ENCODE measurements at regions not wholly inside any gene's neighbourhood (a gene's known extent, or its start where the extent isn't known, plus 50 kb on each side); places are given as distances from the start of the nearest gene placed in this dataset.

DNA sequence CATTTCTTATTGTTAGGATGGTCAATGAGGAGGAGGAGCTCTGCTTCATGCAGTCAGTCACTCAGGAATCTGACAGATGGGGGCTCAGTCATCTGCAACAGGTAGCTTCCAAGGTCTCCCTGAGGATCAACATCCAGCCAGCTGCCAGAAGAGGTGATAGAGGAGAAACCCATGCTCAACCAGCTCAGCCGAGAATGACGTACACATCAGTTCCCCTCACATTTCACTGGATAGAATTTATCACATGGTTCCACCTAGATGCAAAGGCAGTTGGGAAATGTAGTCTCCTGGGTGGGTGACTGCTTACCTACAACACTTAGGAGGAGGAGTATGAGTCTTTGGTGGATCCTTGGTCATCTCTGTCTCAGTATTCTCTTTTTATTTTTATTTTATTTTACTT, 144.5 kb downstream of the CEBPB start:
- H3K9me3 ChIP-seq (ENCODE audit: low read length) = no peaks in the 10 kb centered on the region
- H3K4me1 ChIP-seq (ENCODE audit: insufficient read depth, low read length) = peaks cover 32% of the 10 kb centered on the region
- H3K4me3 ChIP-seq (ENCODE audit: low read length) = no peak overlapping the region
- ATAC-seq = peak; percentile 20; the same call in 1 of the 2 replicates
- CTCF ChIA-PET = no interaction called here
- intact Hi-C loops (cut with micrococcal nuclease) = no loop called here
- H3F3A ChIP-seq (ENCODE audit: low read length, unreplicated experiment) = no peaks in the 10 kb centered on the region
- H3K79me2 ChIP-seq (ENCODE audit: low read length) = no peaks in the 10 kb centered on the region
- no TSS peak for BruUV-seq (replicated peaks)
- POLR2A ChIA-PET (ENCODE audit: unreplicated experiment) = no interaction called here
- no peak overlapping the region for H2AFZ ChIP-seq (ENCODE audit: low read length)
- H3K4me2 ChIP-seq (ENCODE audit: low read length) = no peak overlapping the region
- no peaks in the 10 kb centered on the region for H3K27me3 ChIP-seq (ENCODE audit: low read length)
- peak; percentile 57 for DNase-seq
- H3K36me3 ChIP-seq (ENCODE audit: low read depth, low read length) = no peaks in the 10 kb centered on the region
- TF ChIP-seq, protein P1, sequence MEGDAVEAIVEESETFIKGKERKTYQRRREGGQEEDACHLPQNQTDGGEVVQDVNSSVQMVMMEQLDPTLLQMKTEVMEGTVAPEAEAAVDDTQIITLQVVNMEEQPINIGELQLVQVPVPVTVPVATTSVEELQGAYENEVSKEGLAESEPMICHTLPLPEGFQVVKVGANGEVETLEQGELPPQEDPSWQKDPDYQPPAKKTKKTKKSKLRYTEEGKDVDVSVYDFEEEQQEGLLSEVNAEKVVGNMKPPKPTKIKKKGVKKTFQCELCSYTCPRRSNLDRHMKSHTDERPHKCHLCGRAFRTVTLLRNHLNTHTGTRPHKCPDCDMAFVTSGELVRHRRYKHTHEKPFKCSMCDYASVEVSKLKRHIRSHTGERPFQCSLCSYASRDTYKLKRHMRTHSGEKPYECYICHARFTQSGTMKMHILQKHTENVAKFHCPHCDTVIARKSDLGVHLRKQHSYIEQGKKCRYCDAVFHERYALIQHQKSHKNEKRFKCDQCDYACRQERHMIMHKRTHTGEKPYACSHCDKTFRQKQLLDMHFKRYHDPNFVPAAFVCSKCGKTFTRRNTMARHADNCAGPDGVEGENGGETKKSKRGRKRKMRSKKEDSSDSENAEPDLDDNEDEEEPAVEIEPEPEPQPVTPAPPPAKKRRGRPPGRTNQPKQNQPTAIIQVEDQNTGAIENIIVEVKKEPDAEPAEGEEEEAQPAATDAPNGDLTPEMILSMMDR (conservative IDR thresholded peaks at IDR 0.05; ENCODE audit: low read depth, low read length) = no peak
- TF ChIP-seq EZH2phosphoT487 (IDR thresholded peaks at IDR 0.05; ENCODE audit: borderline replicate concordance, low read length) = no peak
- H3K27ac ChIP-seq (ENCODE audit: low read length) = no peak overlapping the region
- no peak overlapping the region for H3K9ac ChIP-seq (ENCODE audit: low read length)
- no peaks in the 10 kb centered on the region for H4K20me1 ChIP-seq (ENCODE audit: low read length)
- no peaks in the 10 kb centered on the region for H3K9me2 ChIP-seq (replicated peaks; ENCODE audit: low read length)

- Histone ChIP-seq H3K9ac (ENCODE audit: low read length) (no peak overlapping the region), H4K20me1 (ENCODE audit: low read length) (no peaks in the 10 kb centered on the region), H3K4me3 (ENCODE audit: low read length) (no peak overlapping the region), H3K9me2 (replicated peaks; ENCODE audit: low read length) (no peaks in the 10 kb centered on the region), H3K79me2 (ENCODE audit: low read length) (no peaks in the 10 kb centered on the region), H3K36me3 (ENCODE audit: low read depth, low read length) (no peaks in the 10 kb centered on the region), H3K4me1 (ENCODE audit: insufficient read depth, low read length) (peaks cover 32% of the 10 kb centered on the region), H3K27ac (ENCODE audit: low read length) (no peak overlapping the region), H3F3A (ENCODE audit: low read length, unreplicated experiment) (no peaks in the 10 kb centered on the region), H3K9me3 (ENCODE audit: low read length) (no peaks in the 10 kb centered on the region), H2AFZ (ENCODE audit: low read length) (no peak overlapping the region), H3K4me2 (ENCODE audit: low read length) (no peak overlapping the region), H3K27me3 (ENCODE audit: low read length) (no peaks in the 10 kb centered on the region)
- TF ChIP-seq, protein P1 (conservative IDR thresholded peaks at IDR 0.05; ENCODE audit: low read depth, low read length) = no peak
- TF ChIP-seq EZH2phosphoT487 (IDR thresholded peaks at IDR 0.05; ENCODE audit: borderline replicate concordance, low read length) = no peak
- TF ChIP-seq EZH2 (IDR thresholded peaks at IDR 0.05; ENCODE audit: low read length, unreplicated experiment) = no peak
- DNase-seq = no peak
- intact Hi-C loops (cut with micrococcal nuclease) = no loop called here
- BruUV-seq (replicated peaks) = no TSS peak
- no peak for ATAC-seq
- CTCF ChIA-PET = no interaction called here
- POLR2A ChIA-PET (ENCODE audit: unreplicated experiment) = no interaction called here
These were observed 145.2 kb downstream of the CEBPB start for GRCh38 chr20:50335866-50336265.

- CTCF ChIA-PET = no interaction called here
- DNase-seq (no peak), ATAC-seq (no peak)
- POLR2A ChIA-PET (ENCODE audit: unreplicated experiment) = no interaction called here
- no peak overlapping the region for H3K4me3 ChIP-seq (ENCODE audit: low read length)
- H3K27ac ChIP-seq (ENCODE audit: low read length) = no peak overlapping the region
- no peaks in the 10 kb centered on the region for H3K9me3 ChIP-seq (ENCODE audit: low read length)
- H3K4me2 ChIP-seq (ENCODE audit: low read length) = no peak overlapping the region
- intact Hi-C loops (cut with micrococcal nuclease) = no loop called here
- TF ChIP-seq, protein P1 (conservative IDR thresholded peaks at IDR 0.05; ENCODE audit: low read depth, low read length) = no peak
- TF ChIP-seq EZH2phosphoT487 (IDR thresholded peaks at IDR 0.05; ENCODE audit: borderline replicate concordance, low read length) (no peak), EZH2 (IDR thresholded peaks at IDR 0.05; ENCODE audit: low read length, unreplicated experiment) (no peak)
- no TSS peak for BruUV-seq (replicated peaks)
- H3K27me3 ChIP-seq (ENCODE audit: low read length) = no peaks in the 10 kb centered on the region
- H4K20me1 ChIP-seq (ENCODE audit: low read length) = no peaks in the 10 kb centered on the region
- H3K36me3 ChIP-seq (ENCODE audit: low read depth, low read length) = no peaks in the 10 kb centered on the region
- H3K9me2 ChIP-seq (replicated peaks; ENCODE audit: low read length) = no peaks in the 10 kb centered on the region
- H2AFZ ChIP-seq (ENCODE audit: low read length) = no peak overlapping the region
- no peaks in the 10 kb centered on the region for H3F3A ChIP-seq (ENCODE audit: low read length, unreplicated experiment)
- H3K4me1 ChIP-seq (ENCODE audit: insufficient read depth, low read length) = peaks cover 27% of the 10 kb centered on the region
- no peaks in the 10 kb centered on the region for H3K79me2 ChIP-seq (ENCODE audit: low read length)
- no peak overlapping the region for H3K9ac ChIP-seq (ENCODE audit: low read length)
These were observed 146.0 kb downstream of the CEBPB start for GRCh38 chr20:50336661-50337060.
